ENCODE measurements at regions not wholly inside any gene's neighbourhood (a gene's known extent, or its start where the extent isn't known, plus 50 kb on each side); places are given as distances from the start of the nearest gene placed in this dataset.
"Not testable (repeated sequence)": the region's sequence is repeated elsewhere in the genome, so short reads cannot be mapped to it uniquely, and the experiment has no call there.

GRCh38 chr12:105476616-105477015 is 146.1 kb downstream of the C12orf75 start:
- H3K4me3 Mint-ChIP-seq, result no peak overlapping the region
- no peaks in the 10 kb centered on the region for H3K36me3 Mint-ChIP-seq (ENCODE audit: low read depth)
- Histone ChIP-seq H3K9ac (ENCODE audit: extremely low read depth, low read length, poor library complexity, severe bottlenecking) (no peak overlapping the region), H3K9me3 (ENCODE audit: control insufficient read depth, low read length) (no peaks in the 10 kb centered on the region), H3K36me3 (ENCODE audit: control insufficient read depth, insufficient read depth, low read length) (no peaks in the 10 kb centered on the region), H3K4me1 (ENCODE audit: control insufficient read depth, insufficient read depth, low read length) (no peaks in the 10 kb centered on the region), H3K27ac (ENCODE audit: low read depth, low read length) (no peak overlapping the region), H3K27me3 (ENCODE audit: control insufficient read depth, insufficient read depth, low read length, poor library complexity, severe bottlenecking) (no peaks in the 10 kb centered on the region), H3K4me3 (ENCODE audit: low read length) (no peak overlapping the region)
- 75% methylated on average over 2 of the region's 2 CpGs; no CpG with 5 or more reads in 1 of the 2 experiments for WGBS, 2 experiments (ENCODE audit: insufficient coverage in 1 of 2, insufficient read length in 1 of 2)
- no peaks in the 10 kb centered on the region for H3K9me3 Mint-ChIP-seq
- H3K4me1 Mint-ChIP-seq, result peaks cover 25% of the 10 kb centered on the region
- no peak overlapping the region for H3K27ac Mint-ChIP-seq
- no peak for TF ChIP-seq CTCF (conservative IDR thresholded peaks at IDR 0.05)
- DNase-seq, result no peak
- peaks cover 5% of the 10 kb centered on the region for H3K27me3 Mint-ChIP-seq (ENCODE audit: insufficient read depth)

- peak; percentile 45 for DNase-seq
- no peak overlapping the region for H3K4me3 Mint-ChIP-seq
- no peak overlapping the region for H3K27ac ChIP-seq (ENCODE audit: low read depth, low read length)
- H3K4me3 ChIP-seq (ENCODE audit: low read length), result no peak overlapping the region
- H3K36me3 ChIP-seq (ENCODE audit: control insufficient read depth, insufficient read depth, low read length), result no peaks in the 10 kb centered on the region
- peaks cover 25% of the 10 kb centered on the region for H3K4me1 Mint-ChIP-seq
- WGBS, 2 experiments (ENCODE audit: insufficient coverage in 1 of 2, insufficient read length in 1 of 2), result 83 to 92% methylated on average over 3 to 6 of the region's 6 CpGs
- no peak overlapping the region for H3K9ac ChIP-seq (ENCODE audit: extremely low read depth, low read length, poor library complexity, severe bottlenecking)
- H3K27me3 Mint-ChIP-seq (ENCODE audit: insufficient read depth), result peaks cover 5% of the 10 kb centered on the region
- no peak for TF ChIP-seq CTCF (conservative IDR thresholded peaks at IDR 0.05)
- H3K4me1 ChIP-seq (ENCODE audit: control insufficient read depth, insufficient read depth, low read length), result no peaks in the 10 kb centered on the region
- no peaks in the 10 kb centered on the region for H3K9me3 Mint-ChIP-seq
- H3K36me3 Mint-ChIP-seq (ENCODE audit: low read depth), result no peaks in the 10 kb centered on the region
- H3K9me3 ChIP-seq (ENCODE audit: control insufficient read depth, low read length), result no peaks in the 10 kb centered on the region
- H3K27me3 ChIP-seq (ENCODE audit: control insufficient read depth, insufficient read depth, low read length, poor library complexity, severe bottlenecking), result no peaks in the 10 kb centered on the region
- H3K27ac Mint-ChIP-seq, result no peak overlapping the region
Measured at GRCh38 chr12:105477873-105478272, 147.4 kb downstream of the C12orf75 start.

GRCh38 chr12:105478788-105479187 is 148.3 kb downstream of the C12orf75 start:
- not testable (repeated sequence) for H3K27ac ChIP-seq (ENCODE audit: low read depth, low read length); H3K9ac ChIP-seq (ENCODE audit: extremely low read depth, low read length, poor library complexity, severe bottlenecking); H3K9me3 ChIP-seq (ENCODE audit: control insufficient read depth, low read length); H3K36me3 Mint-ChIP-seq (ENCODE audit: low read depth); H3K27me3 Mint-ChIP-seq (ENCODE audit: insufficient read depth); H3K27ac Mint-ChIP-seq; H3K4me1 ChIP-seq (ENCODE audit: control insufficient read depth, insufficient read depth, low read length); H3K36me3 ChIP-seq (ENCODE audit: control insufficient read depth, insufficient read depth, low read length); H3K4me3 ChIP-seq (ENCODE audit: low read length); H3K9me3 Mint-ChIP-seq; H3K4me3 Mint-ChIP-seq; H3K27me3 ChIP-seq (ENCODE audit: control insufficient read depth, insufficient read depth, low read length, poor library complexity, severe bottlenecking)
- DNase-seq, result peak; percentile 45
- H3K4me1 Mint-ChIP-seq, result peaks cover 26% of the 10 kb centered on the region
- 63 to 81% methylated on average over 4 to 8 of the region's 9 CpGs for WGBS, 2 experiments (ENCODE audit: insufficient coverage in 1 of 2, insufficient read length in 1 of 2)

- no peaks in the 10 kb centered on the region for H3K4me1 ChIP-seq (ENCODE audit: control insufficient read depth, insufficient read depth, low read length)
- H3K4me1 Mint-ChIP-seq, result peaks cover 29% of the 10 kb centered on the region
- DNase-seq, result no peak
- no peak overlapping the region for H3K9ac ChIP-seq (ENCODE audit: extremely low read depth, low read length, poor library complexity, severe bottlenecking)
- H3K27me3 ChIP-seq (ENCODE audit: control insufficient read depth, insufficient read depth, low read length, poor library complexity, severe bottlenecking), result no peaks in the 10 kb centered on the region
- no peak overlapping the region for H3K4me3 ChIP-seq (ENCODE audit: low read length)
- H3K36me3 ChIP-seq (ENCODE audit: control insufficient read depth, insufficient read depth, low read length), result no peaks in the 10 kb centered on the region
- WGBS, 2 experiments (ENCODE audit: insufficient coverage in 1 of 2, insufficient read length in 1 of 2), result 92 to 100% methylated on average over 1 of the region's 1 CpG
- peaks cover 5% of the 10 kb centered on the region for H3K27me3 Mint-ChIP-seq (ENCODE audit: insufficient read depth)
- no peaks in the 10 kb centered on the region for H3K9me3 ChIP-seq (ENCODE audit: control insufficient read depth, low read length)
- no peaks in the 10 kb centered on the region for H3K9me3 Mint-ChIP-seq
- no peaks in the 10 kb centered on the region for H3K36me3 Mint-ChIP-seq (ENCODE audit: low read depth)
- H3K27ac ChIP-seq (ENCODE audit: low read depth, low read length), result no peak overlapping the region
- no peak for TF ChIP-seq CTCF (conservative IDR thresholded peaks at IDR 0.05)
- H3K4me3 Mint-ChIP-seq, result no peak overlapping the region
- H3K27ac Mint-ChIP-seq, result no peak overlapping the region
Measured at GRCh38 chr12:105479710-105480109, 149.2 kb downstream of the C12orf75 start.

All from endodermal cell (in vitro differentiated cells).